IMR-90 (cell line): ENCODE measurements at regions not wholly inside any gene's neighbourhood (a gene's known extent, or its start where the extent isn't known, plus 50 kb on each side); places are given as distances from the start of the nearest gene placed in this dataset.

ENCODE experiments used
- ATAC-seq: fragments of 200-7000 bp; cut with Tn5 transposase; 2 replicates; pipeline ENCODE4 v1.9.1; 2020; ENCODE audit warnings: low read depth, mild to moderate bottlenecking, moderate library complexity
- BruUV-seq: library from RNA; stranded (reverse); fragments of 400-500 nt; replicated peaks from 2 replicates; lab custom pipeline; 2021; lab: Mats Ljungman, UMichigan
- CTCF ChIA-PET: fragments of 300-600 bp; formaldehyde crosslinking; extraction: SDS; loops from one replicate; lab custom pipeline; 2021; ENCODE audit warnings: antibody characterized with exemption; lab: Yijun Ruan, JAX
- POLR2A ChIA-PET: fragments of 300-600 bp; sonication (Branson Sonifier 250); formaldehyde crosslinking; loops from one replicate; lab custom pipeline; 2022; ENCODE audit warnings: antibody characterized with exemption; ENCODE audit not compliant: unreplicated experiment; lab: Charles Lee
- DNase-seq: peaks from one replicate; pipeline ENCODE4 v3.0.0; 2013
- H2AFZ ChIP-seq: replicated peaks from 2 replicates; pipeline ENCODE3; 2013; ENCODE audit warnings: low read length, mild to moderate bottlenecking; ENCODE audit not compliant: poor library complexity
- H2AK5ac ChIP-seq: 2 replicates; pipeline ENCODE4 v1.6.1; 2013; ENCODE audit warnings: low read depth, low read length, inconsistent platforms
- H2AK9ac ChIP-seq: replicated peaks from 2 replicates; pipeline ENCODE3; 2013; ENCODE audit warnings: mild to moderate bottlenecking, low read depth, low read length, moderate library complexity; ENCODE audit not compliant: poor library complexity
- H2BK120ac ChIP-seq: 2 replicates; pipeline ENCODE4 v1.6.1; 2013; ENCODE audit warnings: low read depth, low read length, inconsistent platforms
- H2BK15ac ChIP-seq: 3 replicates; pipeline ENCODE4 v1.6.1; 2013; ENCODE audit warnings: low read depth, low read length, inconsistent platforms
- H2BK20ac ChIP-seq: 2 replicates; pipeline ENCODE4 v1.6.1; 2013; ENCODE audit warnings: low read depth, mild to moderate bottlenecking, inconsistent platforms, low read length, moderate library complexity
- H2BK5ac ChIP-seq: 2 replicates; pipeline ENCODE4 v1.6.1; 2013; ENCODE audit warnings: mild to moderate bottlenecking, low read depth, low read length, inconsistent platforms; ENCODE audit not compliant: poor library complexity, severe bottlenecking
- H3K14ac ChIP-seq: replicated peaks from 2 replicates; pipeline ENCODE4 v1.6.1; 2013; ENCODE audit warnings: low read depth, low read length, inconsistent platforms
- H3K18ac ChIP-seq: 2 replicates; pipeline ENCODE4 v1.6.1; 2013; ENCODE audit warnings: low read depth, low read length, control low read depth
- H3K23ac ChIP-seq: 2 replicates; pipeline ENCODE4 v1.6.1; 2013; ENCODE audit warnings: low read depth, low read length, inconsistent platforms
- H3K27ac ChIP-seq: 2 replicates; pipeline ENCODE4 v1.5.1; 2013; ENCODE audit warnings: mild to moderate bottlenecking, control low read depth, low read length; ENCODE audit not compliant: insufficient read depth
- H3K27me3 ChIP-seq: 2 replicates; pipeline ENCODE4 v1.6.1; 2013; ENCODE audit warnings: low read length; ENCODE audit not compliant: control insufficient read depth, insufficient read depth
- H3K36me3 ChIP-seq: 2 replicates; pipeline ENCODE4 v1.6.1; 2013; ENCODE audit warnings: low read length, mixed read lengths; ENCODE audit not compliant: control insufficient read depth, insufficient read depth
- H3K4ac ChIP-seq: 2 replicates; pipeline ENCODE4 v1.6.1; 2013; ENCODE audit warnings: low read depth, low read length, inconsistent platforms
- H3K4me1 ChIP-seq: 2 replicates; pipeline ENCODE4 v1.6.1; 2013; ENCODE audit warnings: low read length, mixed read lengths; ENCODE audit not compliant: control insufficient read depth, insufficient read depth
- H3K4me2 ChIP-seq: 2 replicates; pipeline ENCODE4 v1.6.1; 2013; ENCODE audit warnings: low read depth, mild to moderate bottlenecking, control low read depth, low read length, moderate library complexity
- H3K4me3 ChIP-seq: 2 replicates; pipeline ENCODE4 v1.5.1; 2013; ENCODE audit warnings: low read depth, mild to moderate bottlenecking, control low read depth, low read length, moderate library complexity; ENCODE audit not compliant: insufficient read depth
- H3K56ac ChIP-seq: 2 replicates; pipeline ENCODE4 v1.6.1; 2013; ENCODE audit warnings: low read length, inconsistent platforms; ENCODE audit not compliant: insufficient read depth; ENCODE audit errors: extremely low read depth
- H3K79me1 ChIP-seq, 2 experiments: 2 replicates each; pipeline ENCODE4 v1.6.1; 2013; ENCODE audit warnings: low read length in 2 of 2, inconsistent platforms in 1 of 2, low read depth in 1 of 2
- H3K9ac ChIP-seq: 2 replicates; pipeline ENCODE4 v1.6.1; 2013; ENCODE audit warnings: low read depth, low read length, control low read depth
- H3K9me1 ChIP-seq: 2 replicates; pipeline ENCODE4 v1.6.1; 2013; ENCODE audit warnings: low read length, inconsistent platforms; ENCODE audit not compliant: insufficient read depth
- H3K9me3 ChIP-seq: 2 replicates; pipeline ENCODE4 v1.6.1; 2013; ENCODE audit warnings: low read length; ENCODE audit not compliant: control insufficient read depth, insufficient read depth
- H4K20me1 ChIP-seq: 2 replicates; pipeline ENCODE4 v1.6.1; 2013; ENCODE audit warnings: low read length, inconsistent platforms; ENCODE audit not compliant: insufficient read depth
- H4K5ac ChIP-seq: 2 replicates; pipeline ENCODE4 v1.6.1; 2013; ENCODE audit warnings: mild to moderate bottlenecking, low read depth, low read length, control low read depth
- H4K8ac ChIP-seq, 2 experiments: 2 replicates each; pipeline ENCODE4 v1.6.1; 2013; ENCODE audit warnings: low read depth in 2 of 2, low read length in 2 of 2, control low read depth in 1 of 2, inconsistent platforms in 1 of 2
- H4K91ac ChIP-seq: 2 replicates; pipeline ENCODE4 v1.6.1; 2013; ENCODE audit warnings: low read depth, low read length, inconsistent platforms; ENCODE audit not compliant: insufficient read depth
- BHLHE40 ChIP-seq: fragments of 150-350 bp; IDR thresholded peaks from 2 replicates; pipeline ENCODE4 v1.6.1; 2016; ENCODE audit warnings: mild to moderate bottlenecking, low read depth, low read length
- CHD1 ChIP-seq: IDR thresholded peaks from 2 replicates; pipeline ENCODE4 v1.6.1; 2012; ENCODE audit warnings: low read depth, low read length, improper control_type of control experiment
- POLR2A ChIP-seq: IDR thresholded peaks from 2 replicates; pipeline ENCODE4 v1.6.1; 2012; ENCODE audit warnings: mild to moderate bottlenecking, low read depth, low read length
- RAD21 ChIP-seq: IDR thresholded peaks from 2 replicates; pipeline ENCODE4 v1.6.1; 2012; ENCODE audit warnings: low read length, improper control_type of control experiment
- RCOR1 ChIP-seq: IDR thresholded peaks from 2 replicates; pipeline ENCODE4 v1.6.1; 2012; ENCODE audit warnings: mild to moderate bottlenecking, low read length, improper control_type of control experiment; ENCODE audit not compliant: insufficient replicate concordance
- SMC3 ChIP-seq: fragments of 150-350 bp; IDR thresholded peaks from 2 replicates; pipeline ENCODE4 v1.6.1; 2016; ENCODE audit warnings: low read depth, mild to moderate bottlenecking, antibody characterized with exemption, low read length, moderate library complexity
- WGBS, 2 experiments: methylation state at CpG; one replicate each; pipeline versions ENCODE4 v1.1.5 to v1.1.7; 2013; ENCODE audit warnings: missing lambda C conversion rate in 2 of 2; ENCODE audit not compliant: insufficient read length in 1 of 2; ENCODE audit errors: extremely low coverage in 2 of 2; 5-methylcytosine and 5-hydroxymethylcytosine counted together
- dilution Hi-C: fragments of 300-500 bp; cut with HindIII; formaldehyde crosslinking; loops from one replicate; pipeline ENCODE4 v1.14.3; 2018; ENCODE audit warnings: low sequenced_read_pairs; ENCODE audit not compliant: unreplicated experiment
- in situ Hi-C: fragments of 300-500 bp; cut with MboI; formaldehyde crosslinking; loops from 3 replicates; pipeline ENCODE4 v1.14.3; 2019; ENCODE audit warnings: low sequenced_read_pairs, inconsistent platforms, mixed read lengths
- intact Hi-C: fragments of 100-400 bp; cut with micrococcal nuclease; formaldehyde crosslinking; loops from 2 replicates; pipeline ENCODE4 v1.10.0; 2022
- TF ChIP-seq, protein P1 (sequence below): conservative IDR thresholded peaks from 2 replicates; pipeline ENCODE4 v1.5.1; 2012; ENCODE audit warnings: mild to moderate bottlenecking, low read depth, low read length, improper control_type of control experiment

DNA sequence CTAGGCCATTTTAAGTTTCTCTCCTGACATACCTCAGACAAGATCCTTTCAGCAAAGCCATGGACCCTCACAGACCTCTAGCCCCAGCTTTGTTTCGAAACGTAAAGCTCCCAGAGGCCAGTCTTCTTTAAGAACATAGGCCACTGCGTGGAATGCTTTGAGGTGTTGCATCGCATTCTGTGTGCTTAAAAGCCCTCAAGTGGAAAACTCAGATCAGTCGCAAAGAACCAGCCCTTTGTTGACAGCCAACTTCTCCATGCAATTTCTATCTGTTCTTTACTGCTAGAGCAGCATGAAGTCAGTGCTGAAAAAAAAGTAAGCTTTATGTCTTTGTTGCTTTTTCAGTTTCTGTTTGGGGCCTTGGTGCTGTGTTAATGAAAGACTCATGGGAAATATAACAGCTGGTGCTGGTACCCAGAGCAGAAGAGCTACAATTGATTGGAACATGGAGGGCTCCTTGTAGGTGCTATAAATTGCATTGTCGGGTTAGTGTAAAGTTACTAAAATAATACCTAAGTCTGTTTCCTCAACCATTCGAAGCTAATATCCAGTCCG lies 142.6 kb downstream of the MAP3K7 start:
- no peak for TF ChIP-seq BHLHE40
- no peak for TF ChIP-seq SMC3
- TF ChIP-seq, protein P1, sequence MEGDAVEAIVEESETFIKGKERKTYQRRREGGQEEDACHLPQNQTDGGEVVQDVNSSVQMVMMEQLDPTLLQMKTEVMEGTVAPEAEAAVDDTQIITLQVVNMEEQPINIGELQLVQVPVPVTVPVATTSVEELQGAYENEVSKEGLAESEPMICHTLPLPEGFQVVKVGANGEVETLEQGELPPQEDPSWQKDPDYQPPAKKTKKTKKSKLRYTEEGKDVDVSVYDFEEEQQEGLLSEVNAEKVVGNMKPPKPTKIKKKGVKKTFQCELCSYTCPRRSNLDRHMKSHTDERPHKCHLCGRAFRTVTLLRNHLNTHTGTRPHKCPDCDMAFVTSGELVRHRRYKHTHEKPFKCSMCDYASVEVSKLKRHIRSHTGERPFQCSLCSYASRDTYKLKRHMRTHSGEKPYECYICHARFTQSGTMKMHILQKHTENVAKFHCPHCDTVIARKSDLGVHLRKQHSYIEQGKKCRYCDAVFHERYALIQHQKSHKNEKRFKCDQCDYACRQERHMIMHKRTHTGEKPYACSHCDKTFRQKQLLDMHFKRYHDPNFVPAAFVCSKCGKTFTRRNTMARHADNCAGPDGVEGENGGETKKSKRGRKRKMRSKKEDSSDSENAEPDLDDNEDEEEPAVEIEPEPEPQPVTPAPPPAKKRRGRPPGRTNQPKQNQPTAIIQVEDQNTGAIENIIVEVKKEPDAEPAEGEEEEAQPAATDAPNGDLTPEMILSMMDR, result no peak
- TF ChIP-seq RCOR1, result no peak
- no peak for TF ChIP-seq RAD21
- TF ChIP-seq CHD1, result no peak
- no peak for TF ChIP-seq POLR2A
- no peak overlapping the region for H3K9ac ChIP-seq
- H2AK5ac ChIP-seq, result no peak overlapping the region
- in situ Hi-C loops (no loop called here), dilution Hi-C loops (no loop called here), intact Hi-C loops (no loop called here)
- H3K27ac ChIP-seq, result no peak overlapping the region
- H3K9me3 ChIP-seq, result no peaks in the 10 kb centered on the region
- peaks cover 26% of the 10 kb centered on the region for H3K27me3 ChIP-seq
- H2BK15ac ChIP-seq, result no peak overlapping the region
- no peaks in the 10 kb centered on the region for H3K4me1 ChIP-seq
- ATAC-seq (no peak), DNase-seq (no peak)
- H3K23ac ChIP-seq, result no peak overlapping the region
- no peak overlapping the region for H2BK120ac ChIP-seq
- no peaks in the 10 kb centered on the region for H3K36me3 ChIP-seq
- no peak overlapping the region for H2BK5ac ChIP-seq
- no peak overlapping the region for H4K5ac ChIP-seq
- CTCF ChIA-PET, result interaction anchor here (1.2 kb wide), 1 partner anchor 35 kb away, joined by 3 read pairs; no protein-coding TSS in a partner anchor
- no peak overlapping the region for H3K4me2 ChIP-seq
- no peaks in the 10 kb centered on the region for H4K20me1 ChIP-seq
- H3K18ac ChIP-seq, result no peak overlapping the region
- POLR2A ChIA-PET, result no interaction called here
- no peak overlapping the region for H3K4me3 ChIP-seq
- H2AFZ ChIP-seq, result no peak overlapping the region
- H2BK20ac ChIP-seq, result no peak overlapping the region
- no peak overlapping the region for H3K4ac ChIP-seq
- H4K8ac ChIP-seq, result no peak overlapping the region
- WGBS, 2 experiments, result 71% methylated on average over 3 of the region's 8 CpGs; no CpG with 5 or more reads in 1 of the 2 experiments
- no peak overlapping the region for H3K14ac ChIP-seq
- H2AK9ac ChIP-seq, result no peak overlapping the region
- no peak overlapping the region for H3K56ac ChIP-seq
- H3K9me1 ChIP-seq, result no peaks in the 10 kb centered on the region
- H4K91ac ChIP-seq, result no peak overlapping the region
- BruUV-seq, result no TSS peak
- H3K79me1 ChIP-seq, result no peaks in the 10 kb centered on the region
